Epithelial cell of esophagus (primary cell): ENCODE measurements at regions not wholly inside any gene's neighbourhood (a gene's known extent, or its start where the extent isn't known, plus 50 kb on each side); places are given as distances from the start of the nearest gene placed in this dataset.

ENCODE experiments used
- DNase-seq: peaks from one replicate; pipeline ENCODE4 v3.0.0; 2010; ENCODE audit warnings: low read depth
- H3K4me3 ChIP-seq: 2 replicates; pipeline ENCODE4 v1.5.1; 2011; ENCODE audit warnings: mild to moderate bottlenecking, low read length, control low read depth
- CTCF ChIP-seq: IDR thresholded peaks from 2 replicates; pipeline ENCODE4 v1.5.1; 2011; ENCODE audit warnings: low read depth, mild to moderate bottlenecking, low read length, control low read depth, inconsistent platforms; ENCODE audit not compliant: insufficient read depth; ENCODE audit errors: missing control alignments

GRCh38 chr3:106088899-106089298 is 220.1 kb upstream of the CBLB start:
- no peak for DNase-seq
- TF ChIP-seq CTCF = no peak
- no peak overlapping the region for H3K4me3 ChIP-seq

- no peak overlapping the region for H3K4me3 ChIP-seq
- no peak for TF ChIP-seq CTCF
- DNase-seq = no peak
These were observed 221.0 kb upstream of the CBLB start for GRCh38 chr3:106089806-106090205.

GRCh38 chr3:106092792-106093191 is 224.0 kb upstream of the CBLB start:
- DNase-seq = peak; percentile 71
- no peak overlapping the region for H3K4me3 ChIP-seq
- no peak for TF ChIP-seq CTCF

- TF ChIP-seq CTCF = no peak
- H3K4me3 ChIP-seq = no peak overlapping the region
These were observed 224.8 kb upstream of the CBLB start for GRCh38 chr3:106093616-106094015.

GRCh38 chr3:106097817-106098435 is 229.1 kb upstream of the CBLB start:
- H3K4me3 ChIP-seq = no peak overlapping the region
- no peak for DNase-seq
- TF ChIP-seq CTCF = no peak

More at GRCh38 chr3:106093616-106094015, 224.8 kb upstream of the CBLB start:
- peak; percentile 16 for DNase-seq

GRCh38 chr3:106103383-106103782 is 234.6 kb upstream of the CBLB start:
- TF ChIP-seq CTCF = no peak
- DNase-seq = no peak
- H3K4me3 ChIP-seq = no peak overlapping the region

GRCh38 chr3:106104078-106104477 is 235.3 kb upstream of the CBLB start:
- no peak for TF ChIP-seq CTCF
- no peak overlapping the region for H3K4me3 ChIP-seq
- DNase-seq = no peak
